Endodermal cell (in vitro differentiated cells): ENCODE measurements at regions not wholly inside any gene's neighbourhood (a gene's known extent, or its start where the extent isn't known, plus 50 kb on each side); places are given as distances from the start of the nearest gene placed in this dataset.

Experiments
- DNase-seq: peaks from one replicate; pipeline ENCODE4 v3.0.0-alpha.2; 2017
- H3K27ac ChIP-seq: 2 replicates; pipeline ENCODE4 v1.5.1; 2013; ENCODE audit warnings: mild to moderate bottlenecking, low read depth, low read length, moderate library complexity
- H3K27me3 ChIP-seq: 2 replicates; pipeline ENCODE4 v1.6.1; 2013; ENCODE audit warnings: mild to moderate bottlenecking, low read length, moderate library complexity; ENCODE audit not compliant: insufficient read depth, control insufficient read depth, poor library complexity, severe bottlenecking
- H3K36me3 ChIP-seq: 2 replicates; pipeline ENCODE4 v1.7.0; 2013; ENCODE audit warnings: mild to moderate bottlenecking, low read length, moderate library complexity; ENCODE audit not compliant: control insufficient read depth, insufficient read depth
- H3K4me1 ChIP-seq: one replicate; pipeline ENCODE4 v1.7.0; 2013; ENCODE audit warnings: low read length; ENCODE audit not compliant: control insufficient read depth, insufficient read depth
- H3K4me3 ChIP-seq: 2 replicates; pipeline ENCODE4 v1.5.1; 2013; ENCODE audit warnings: mild to moderate bottlenecking, low read length, moderate library complexity
- H3K9ac ChIP-seq: 2 replicates; pipeline ENCODE4 v1.6.1; 2013; ENCODE audit warnings: mild to moderate bottlenecking, low read length, moderate library complexity; ENCODE audit not compliant: poor library complexity, severe bottlenecking; ENCODE audit errors: extremely low read depth
- H3K9me3 ChIP-seq: 2 replicates; pipeline ENCODE4 v1.6.1; 2013; ENCODE audit warnings: mild to moderate bottlenecking, low read length, moderate library complexity; ENCODE audit not compliant: control insufficient read depth
- H3K27ac Mint-ChIP-seq: 2 replicates; pipeline ENCODE4 v1.8.0; 2020; ENCODE audit warnings: mixed read lengths
- H3K27me3 Mint-ChIP-seq: 2 replicates; pipeline ENCODE4 v1.8.0; 2021; ENCODE audit warnings: mild to moderate bottlenecking, mixed read lengths; ENCODE audit not compliant: insufficient read depth
- H3K36me3 Mint-ChIP-seq: 2 replicates; pipeline ENCODE4 v1.8.0; 2020; ENCODE audit warnings: low read depth, mixed read lengths
- H3K4me1 Mint-ChIP-seq: 2 replicates; pipeline ENCODE4 v1.8.0; 2020; ENCODE audit warnings: mixed read lengths
- H3K4me3 Mint-ChIP-seq: 2 replicates; pipeline ENCODE4 v1.8.0; 2020; ENCODE audit warnings: mild to moderate bottlenecking, moderate library complexity, mixed read lengths
- H3K9me3 Mint-ChIP-seq: 2 replicates; pipeline ENCODE4 v1.8.0; 2020; ENCODE audit warnings: mild to moderate bottlenecking, mixed read lengths
- CTCF ChIP-seq: fragments of 200-600 bp; sonication (generic); conservative IDR thresholded peaks from 2 replicates; pipeline ENCODE4 v1.5.0; 2021; ENCODE audit warnings: antibody characterized with exemption, mild to moderate bottlenecking
- WGBS, 2 experiments: methylation state at CpG; one replicate each; pipeline versions ENCODE4 v1.1.5 to v1.1.7; 2013; ENCODE audit warnings: missing lambda C conversion rate in 2 of 2, mixed read lengths in 1 of 2; ENCODE audit not compliant: insufficient coverage in 1 of 2, insufficient read length in 1 of 2; 5-methylcytosine and 5-hydroxymethylcytosine counted together

GRCh38 chr19:29411113-29411581, 114.6 kb upstream of the VSTM2B start:
- Histone ChIP-seq H3K9ac (no peak overlapping the region), H3K4me1 (no peaks in the 10 kb centered on the region), H3K4me3 (no peak overlapping the region), H3K36me3 (no peaks in the 10 kb centered on the region), H3K27ac (no peak overlapping the region), H3K9me3 (no peaks in the 10 kb centered on the region), H3K27me3 (no peaks in the 10 kb centered on the region)
- no peak for DNase-seq
- no peak for TF ChIP-seq CTCF
- Mint-ChIP-seq H3K27ac (no peak overlapping the region), H3K9me3 (no peaks in the 10 kb centered on the region), H3K4me1 (no peaks in the 10 kb centered on the region), H3K27me3 (no peaks in the 10 kb centered on the region), H3K4me3 (no peak overlapping the region), H3K36me3 (no peaks in the 10 kb centered on the region)
- WGBS, 2 experiments: 87 to 88% methylated on average over 11 to 16 of the region's 17 CpGs

- WGBS, 2 experiments: 72 to 90% methylated on average over 3 of the region's 3 CpGs
- no peaks in the 10 kb centered on the region for H3K27me3 ChIP-seq
- no peaks in the 10 kb centered on the region for H3K4me1 ChIP-seq
- H3K36me3 ChIP-seq: no peaks in the 10 kb centered on the region
- no peaks in the 10 kb centered on the region for H3K4me1 Mint-ChIP-seq
- no peaks in the 10 kb centered on the region for H3K36me3 Mint-ChIP-seq
- no peak for TF ChIP-seq CTCF
- H3K27ac Mint-ChIP-seq: no peak overlapping the region
- H3K27me3 Mint-ChIP-seq: no peaks in the 10 kb centered on the region
- H3K4me3 ChIP-seq: no peak overlapping the region
- H3K27ac ChIP-seq: no peak overlapping the region
- no peak overlapping the region for H3K4me3 Mint-ChIP-seq
- no peaks in the 10 kb centered on the region for H3K9me3 ChIP-seq
- H3K9ac ChIP-seq: no peak overlapping the region
- no peaks in the 10 kb centered on the region for H3K9me3 Mint-ChIP-seq
- no peak for DNase-seq
Observed at GRCh38 chr19:29413435-29413834, 112.4 kb upstream of the VSTM2B start.

- Mint-ChIP-seq H3K36me3 (no peaks in the 10 kb centered on the region), H3K4me3 (no peak overlapping the region), H3K27ac (no peak overlapping the region), H3K9me3 (no peaks in the 10 kb centered on the region), H3K27me3 (no peaks in the 10 kb centered on the region), H3K4me1 (no peaks in the 10 kb centered on the region)
- Histone ChIP-seq H3K36me3 (no peaks in the 10 kb centered on the region), H3K9ac (no peak overlapping the region), H3K27me3 (no peaks in the 10 kb centered on the region), H3K4me1 (no peaks in the 10 kb centered on the region), H3K27ac (no peak overlapping the region), H3K4me3 (no peak overlapping the region), H3K9me3 (no peaks in the 10 kb centered on the region)
- peak; percentile 83 for DNase-seq
- peak; percentile 69 for TF ChIP-seq CTCF
- 0 to 41% methylated on average over 1 to 5 of the region's 5 CpGs for WGBS, 2 experiments
Observed at GRCh38 chr19:29415507-29415906, 110.3 kb upstream of the VSTM2B start.
